GM12865 (cell line): ENCODE measurements at regions not wholly inside any gene's neighbourhood (a gene's known extent, or its start where the extent isn't known, plus 50 kb on each side); places are given as distances from the start of the nearest gene placed in this dataset.
"Not testable (repeated sequence)": the region's sequence is repeated elsewhere in the genome, so short reads cannot be mapped to it uniquely, and the experiment has no call there.

Source experiments
- DNase-seq: peaks from one replicate; pipeline ENCODE4 v3.0.0; 2010; ENCODE audit warnings: low read depth
- H3K4me3 ChIP-seq: 2 replicates; pipeline ENCODE4 v1.5.1; 2011; ENCODE audit warnings: mild to moderate bottlenecking, low read depth, low read length, control low read depth
- CTCF ChIP-seq: IDR thresholded peaks from 2 replicates; pipeline ENCODE4 v1.5.1; 2011; ENCODE audit warnings: low read length, control low read depth, low read depth, inconsistent platforms; ENCODE audit not compliant: insufficient read depth; ENCODE audit errors: missing control alignments

- no peak overlapping the region for H3K4me3 ChIP-seq
- TF ChIP-seq CTCF, result no peak
- DNase-seq, result no peak
These were observed 111.1 kb downstream of the ZNF330 start for GRCh38 chr4:141331534-141332358.

DNA sequence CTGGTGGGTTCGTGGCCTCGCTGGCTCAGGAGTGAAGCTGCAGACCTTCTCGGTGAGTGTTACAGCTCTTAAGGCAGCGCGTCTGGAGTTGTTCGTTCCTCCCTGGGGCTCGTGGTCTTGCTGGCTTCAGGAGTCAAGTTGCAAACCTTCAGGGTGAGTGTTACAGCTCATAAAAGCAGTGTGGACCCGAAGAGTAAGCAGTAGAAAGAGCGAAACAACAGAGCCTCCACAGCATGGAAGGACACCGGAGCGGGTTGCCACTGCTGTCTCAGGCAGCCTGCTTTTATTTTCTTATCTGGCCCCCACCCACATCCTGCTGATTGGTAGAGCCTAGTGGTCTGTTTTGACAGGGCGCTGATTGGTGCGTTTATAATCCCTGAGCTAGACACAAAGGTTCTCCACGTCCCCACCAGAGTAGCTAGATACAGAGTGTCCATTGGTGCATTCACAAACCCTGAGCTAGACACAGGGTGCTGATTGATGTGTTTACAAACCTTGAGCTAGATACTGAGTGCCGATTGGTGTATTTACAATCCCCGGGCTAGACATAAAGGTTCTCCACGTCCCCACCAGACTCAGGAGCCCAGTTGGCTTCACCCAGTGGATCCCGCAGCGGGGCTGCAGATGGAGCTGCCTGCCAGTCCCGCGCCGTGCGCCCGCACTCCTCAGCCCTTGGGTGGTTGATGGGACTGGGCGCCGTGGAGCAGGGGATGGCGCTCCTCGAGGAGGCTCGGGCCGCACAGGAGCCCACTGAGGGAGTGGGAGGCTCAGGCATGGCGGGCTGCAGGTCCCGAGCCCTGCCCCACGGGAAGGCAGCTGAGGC, 111.9 kb downstream of the ZNF330 start:
- H3K4me3 ChIP-seq, result peak overlapping the region; percentile 8; the same call in 1 of the 2 replicates
- DNase-seq, result not testable (repeated sequence)

GRCh38 chr4:141333456-141334230, 112.9 kb downstream of the ZNF330 start:
- DNase-seq, result not testable (repeated sequence)
- H3K4me3 ChIP-seq, result peak overlapping the region; percentile 24; the same call in 1 of the 2 replicates

DNA sequence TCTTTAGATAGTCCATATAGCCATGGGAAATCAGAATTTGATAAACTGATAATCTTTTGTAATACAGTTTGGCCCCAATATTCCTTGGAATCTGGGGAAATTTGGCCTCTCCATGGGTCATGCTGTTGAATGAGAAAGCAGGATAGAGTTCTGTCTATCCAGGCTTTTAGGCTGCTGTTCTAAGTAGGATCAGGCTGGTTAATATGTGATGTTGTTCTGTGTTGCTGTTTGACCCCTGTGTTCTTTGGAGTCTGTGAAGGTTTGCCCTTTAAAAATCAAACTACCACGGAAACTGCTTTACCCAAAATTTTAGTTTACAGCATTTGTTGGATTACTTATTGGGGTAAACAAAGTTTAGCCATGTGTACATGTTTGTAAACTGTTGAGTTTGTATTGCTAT, 114.5 kb downstream of the ZNF330 start:
- TF ChIP-seq CTCF, result no peak
- no peak for DNase-seq
- H3K4me3 ChIP-seq, result no peak overlapping the region

GRCh38 chr4:141338238-141338637, 117.5 kb downstream of the ZNF330 start:
- no peak for DNase-seq
- H3K4me3 ChIP-seq, result no peak overlapping the region
- no peak for TF ChIP-seq CTCF

- DNase-seq, result no peak
- no peak overlapping the region for H3K4me3 ChIP-seq
- no peak for TF ChIP-seq CTCF
These were observed 118.7 kb downstream of the ZNF330 start for GRCh38 chr4:141339391-141339790.

GRCh38 chr4:141339966-141340365, 119.3 kb downstream of the ZNF330 start:
- no peak for TF ChIP-seq CTCF
- no peak for DNase-seq
- H3K4me3 ChIP-seq, result no peak overlapping the region
